GM23338 (cell line): ENCODE measurements at regions not wholly inside any gene's neighbourhood (a gene's known extent, or its start where the extent isn't known, plus 50 kb on each side); places are given as distances from the start of the nearest gene placed in this dataset.

Experiments used
- CTCF ChIP-seq, 2 experiments: fragments of 200-600 bp in 1 of 2; sonication (generic) in 1 of 2; conservative IDR thresholded peaks; 2 replicates each; pipeline versions ENCODE4 v1.5.1 to v1.6.1; 2016 to 2017; ENCODE audit warnings: antibody characterized with exemption in 2 of 2, low read depth in 2 of 2, mild to moderate bottlenecking in 2 of 2, moderate library complexity in 1 of 2
- ETS1 ChIP-seq: IDR thresholded peaks from 2 replicates; pipeline ENCODE4 v1.6.1; 2016; ENCODE audit warnings: antibody characterized with exemption
- EZH2 ChIP-seq: fragments of 200-600 bp; sonication (generic); IDR thresholded peaks from one replicate; pipeline ENCODE4 v1.8.0; 2017; ENCODE audit warnings: antibody characterized with exemption, mild to moderate bottlenecking, low read depth; ENCODE audit not compliant: unreplicated experiment
- EZH2phosphoT487 ChIP-seq: fragments of 200-600 bp; sonication (generic); IDR thresholded peaks from one replicate; pipeline ENCODE4 v1.8.1; 2018; ENCODE audit warnings: antibody characterized with exemption; ENCODE audit not compliant: unreplicated experiment
- JUNB ChIP-seq: IDR thresholded peaks from one replicate; pipeline ENCODE4 v1.6.1; 2016; ENCODE audit warnings: antibody characterized with exemption; ENCODE audit not compliant: unreplicated experiment
- POLR2AphosphoS5 ChIP-seq: IDR thresholded peaks from 2 replicates; pipeline ENCODE4 v1.6.1; 2016; ENCODE audit warnings: antibody characterized with exemption, low read depth

- TF ChIP-seq EZH2 (no peak), POLR2AphosphoS5 (no peak), CTCF (conservative IDR thresholded peaks at IDR 0.05; ENCODE audit: low read depth in 2 of 2) (no peak), EZH2phosphoT487 (no peak), ETS1 (no peak), JUNB (no peak)
Observed at GRCh38 chr15:77738038-77738370, 105.3 kb upstream of the LINGO1 start.
